Thyroid gland (tissue), 4 donors: ENCODE measurements at regions not wholly inside any gene's neighbourhood (a gene's known extent, or its start where the extent isn't known, plus 50 kb on each side); places are given as distances from the start of the nearest gene placed in this dataset.

Experiments used
- DNase-seq, 2 donors: peaks; one replicate each; pipeline ENCODE4 v3.0.0-alpha.2; 2019
- H3K27ac ChIP-seq, 3 donors: fragments of 200-600 bp; sonication (generic); 1 replicate in 2 of 3; 2 replicates in 1 of 3; pipeline ENCODE4 v1.5.1; 2016 to 2019; ENCODE audit warnings: mild to moderate bottlenecking in 1 of 3, moderate library complexity in 1 of 3
- H3K27me3 ChIP-seq: fragments of 200-600 bp; sonication (generic); one replicate; pipeline ENCODE4 v1.5.1; 2019
- H3K36me3 ChIP-seq, 2 donors: fragments of 200-600 bp; sonication (generic); one replicate each; pipeline ENCODE4 v1.5.1; 2016 to 2019
- H3K4me1 ChIP-seq, 2 donors: fragments of 200-600 bp; sonication (generic); one replicate each; pipeline ENCODE4 v1.5.1; 2017 to 2019
- H3K4me3 ChIP-seq, 3 donors: fragments of 200-600 bp; sonication (generic); replicated peaks in 1 of 3; 1 replicate in 2 of 3; 2 replicates in 1 of 3; pipeline ENCODE4 v1.5.1; 2016; ENCODE audit warnings: mild to moderate bottlenecking in 1 of 3
- H3K9me3 ChIP-seq: fragments of 200-600 bp; sonication (generic); one replicate; pipeline ENCODE4 v1.5.1; 2017
- CTCF ChIP-seq, 6 experiments: fragments of 200-600 bp in 3 of 6; fragments of 450-650 bp in 3 of 6; sonication (generic) in 3 of 6; IDR thresholded peaks; one replicate each; pipeline ENCODE4 v1.5.1; 2016 to 2019; ENCODE audit warnings: antibody characterized with exemption in 6 of 6, mild to moderate bottlenecking in 2 of 6, inconsistent platforms in 1 of 6, moderate library complexity in 1 of 6
- POLR2A ChIP-seq, 2 donors: fragments of 450-650 bp; IDR thresholded peaks; one replicate each; pipeline ENCODE4 v1.6.1; 2017; ENCODE audit warnings: antibody characterized with exemption in 2 of 2, mild to moderate bottlenecking in 2 of 2, moderate library complexity in 1 of 2
- WGBS, 2 donors: methylation state at CpG; one replicate each; pipeline ENCODE4 v1.1.5; 2017; 5-methylcytosine and 5-hydroxymethylcytosine counted together
- intact Hi-C: fragments of 100-400 bp; cut with DNase I; formaldehyde crosslinking; loops from one replicate; pipeline ENCODE4 v1.15.1; 2023

- intact Hi-C loops: no loop called here
- Histone ChIP-seq H3K4me1 (no peaks in the 10 kb centered on the region), H3K36me3 (no peaks in the 10 kb centered on the region), H3K9me3 (no peaks in the 10 kb centered on the region), H3K27ac (no peak overlapping the region), H3K4me3 (no peak overlapping the region), H3K27me3 (no peaks in the 10 kb centered on the region)
- no peak for DNase-seq
- WGBS, 2 donors: 83 to 94% methylated on average over 2 of the region's 2 CpGs
- TF ChIP-seq CTCF (IDR thresholded peaks at IDR 0.05): no peak
- no peak for TF ChIP-seq POLR2A (IDR thresholded peaks at IDR 0.05)
These were observed 706.7 kb upstream of the PHF14 start for GRCh38 chr7:10266976-10267375.

GRCh38 chr7:10268034-10268433 lies 705.6 kb upstream of the PHF14 start:
- TF ChIP-seq POLR2A (IDR thresholded peaks at IDR 0.05) (no peak), CTCF (IDR thresholded peaks at IDR 0.05) (no peak)
- H3K27me3 ChIP-seq: no peaks in the 10 kb centered on the region
- no peaks in the 10 kb centered on the region for H3K36me3 ChIP-seq
- no peak overlapping the region for H3K4me3 ChIP-seq
- H3K9me3 ChIP-seq: no peaks in the 10 kb centered on the region
- H3K4me1 ChIP-seq: no peaks in the 10 kb centered on the region
- intact Hi-C loops: no loop called here
- 33 to 48% methylated on average over 3 of the region's 3 CpGs for WGBS, 2 donors
- no peak for DNase-seq
- H3K27ac ChIP-seq: no peak overlapping the region

GRCh38 chr7:10282909-10283308 lies 690.8 kb upstream of the PHF14 start:
- Histone ChIP-seq H3K4me3 (no peak overlapping the region), H3K9me3 (no peaks in the 10 kb centered on the region), H3K27me3 (no peaks in the 10 kb centered on the region), H3K36me3 (no peaks in the 10 kb centered on the region), H3K27ac (no peak overlapping the region), H3K4me1 (no peaks in the 10 kb centered on the region)
- TF ChIP-seq CTCF (IDR thresholded peaks at IDR 0.05) (no peak), POLR2A (IDR thresholded peaks at IDR 0.05) (no peak)
- DNase-seq: no peak
- intact Hi-C loops: no loop called here

GRCh38 chr7:10284001-10284400 lies 689.7 kb upstream of the PHF14 start:
- intact Hi-C loops: no loop called here
- DNase-seq: no peak
- no peak overlapping the region for H3K4me3 ChIP-seq
- H3K36me3 ChIP-seq: no peaks in the 10 kb centered on the region
- 74 to 75% methylated on average over 1 of the region's 1 CpG for WGBS, 2 donors
- no peak overlapping the region for H3K27ac ChIP-seq
- H3K27me3 ChIP-seq: no peaks in the 10 kb centered on the region
- H3K9me3 ChIP-seq: no peaks in the 10 kb centered on the region
- TF ChIP-seq POLR2A (IDR thresholded peaks at IDR 0.05): no peak
- no peak for TF ChIP-seq CTCF (IDR thresholded peaks at IDR 0.05)
- no peaks in the 10 kb centered on the region for H3K4me1 ChIP-seq

GRCh38 chr7:10299384-10299783 lies 674.3 kb upstream of the PHF14 start:
- DNase-seq: no peak
- H3K4me1 ChIP-seq: no peaks in the 10 kb centered on the region
- no peaks in the 10 kb centered on the region for H3K36me3 ChIP-seq
- intact Hi-C loops: no loop called here
- no peak overlapping the region for H3K4me3 ChIP-seq
- no peak overlapping the region for H3K27ac ChIP-seq
- WGBS, 2 donors: 83% methylated on average over 3 of the region's 3 CpGs
- no peak for TF ChIP-seq CTCF (IDR thresholded peaks at IDR 0.05)
- TF ChIP-seq POLR2A (IDR thresholded peaks at IDR 0.05): no peak
- H3K27me3 ChIP-seq: no peaks in the 10 kb centered on the region
- H3K9me3 ChIP-seq: no peaks in the 10 kb centered on the region
